ENCODE measurements at regions not wholly inside any gene's neighbourhood (a gene's known extent, or its start where the extent isn't known, plus 50 kb on each side); places are given as distances from the start of the nearest gene placed in this dataset.

DNA sequence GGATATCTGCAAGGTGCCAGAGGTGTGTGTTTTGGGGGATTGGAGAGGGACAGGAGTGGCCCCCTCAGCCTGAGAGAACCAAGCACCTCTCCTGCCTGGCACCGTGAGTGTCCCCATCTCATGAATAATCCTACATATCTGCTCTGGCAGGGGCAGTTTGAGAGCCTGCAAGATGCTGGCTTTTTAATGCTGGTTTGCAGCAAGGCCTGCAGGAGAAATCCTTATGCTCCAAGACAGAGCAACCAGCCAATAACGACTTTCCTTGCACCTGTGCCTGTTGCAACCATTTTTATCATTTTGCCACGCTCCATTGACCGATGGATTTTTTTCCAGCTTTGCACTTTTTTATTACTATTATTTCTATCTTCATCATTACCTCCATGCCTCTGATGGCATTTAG is 259.4 kb upstream of the SKOR2 start:
- TF ChIP-seq, protein P1, sequence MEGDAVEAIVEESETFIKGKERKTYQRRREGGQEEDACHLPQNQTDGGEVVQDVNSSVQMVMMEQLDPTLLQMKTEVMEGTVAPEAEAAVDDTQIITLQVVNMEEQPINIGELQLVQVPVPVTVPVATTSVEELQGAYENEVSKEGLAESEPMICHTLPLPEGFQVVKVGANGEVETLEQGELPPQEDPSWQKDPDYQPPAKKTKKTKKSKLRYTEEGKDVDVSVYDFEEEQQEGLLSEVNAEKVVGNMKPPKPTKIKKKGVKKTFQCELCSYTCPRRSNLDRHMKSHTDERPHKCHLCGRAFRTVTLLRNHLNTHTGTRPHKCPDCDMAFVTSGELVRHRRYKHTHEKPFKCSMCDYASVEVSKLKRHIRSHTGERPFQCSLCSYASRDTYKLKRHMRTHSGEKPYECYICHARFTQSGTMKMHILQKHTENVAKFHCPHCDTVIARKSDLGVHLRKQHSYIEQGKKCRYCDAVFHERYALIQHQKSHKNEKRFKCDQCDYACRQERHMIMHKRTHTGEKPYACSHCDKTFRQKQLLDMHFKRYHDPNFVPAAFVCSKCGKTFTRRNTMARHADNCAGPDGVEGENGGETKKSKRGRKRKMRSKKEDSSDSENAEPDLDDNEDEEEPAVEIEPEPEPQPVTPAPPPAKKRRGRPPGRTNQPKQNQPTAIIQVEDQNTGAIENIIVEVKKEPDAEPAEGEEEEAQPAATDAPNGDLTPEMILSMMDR (IDR thresholded peaks at IDR 0.05; ENCODE audit: low read depth, low read length, poor library complexity, severe bottlenecking), result no peak
- no peak for TF ChIP-seq EZH2phosphoT487 (IDR thresholded peaks at IDR 0.05; ENCODE audit: borderline replicate concordance, low read length)

Measured in DOHH2 (cell line).